Right ventricle myocardium superior (tissue), 1 donor: ENCODE measurements at regions not wholly inside any gene's neighbourhood (a gene's known extent, or its start where the extent isn't known, plus 50 kb on each side); places are given as distances from the start of the nearest gene placed in this dataset.

Source experiments
- ATAC-seq: fragments of 200-7000 bp; cut with Tn5 transposase; one replicate; pipeline ENCODE4 v1.9.1; 2020; ENCODE audit warnings: mild to moderate bottlenecking; ENCODE audit not compliant: poor library complexity
- DNase-seq: peaks from one replicate; pipeline ENCODE4 v3.0.0-alpha.2; 2020
- intact Hi-C: fragments of 100-400 bp; cut with DNase I; formaldehyde crosslinking; loops from one replicate; pipeline ENCODE4 v1.11.2; 2022
- donor health status: DM: no; HTN: yes; CAD: no; lungs with severe emphysema.

GRCh38 chr13:37950016-37950415 is 80.4 kb upstream of the TRPC4 start:
- intact Hi-C loops = no loop called here
- no peak for DNase-seq

GRCh38 chr13:37947419-37948140 is 78.0 kb upstream of the TRPC4 start:
- intact Hi-C loops = no loop called here

More at GRCh38 chr13:37950016-37950415, 80.4 kb upstream of the TRPC4 start:
- no peak for ATAC-seq

GRCh38 chr13:37945651-37946575 is 76.3 kb upstream of the TRPC4 start:
- DNase-seq = no peak
- intact Hi-C loops = no loop called here
- ATAC-seq = no peak

More at GRCh38 chr13:37947419-37948140, 78.0 kb upstream of the TRPC4 start:
- ATAC-seq = peak; percentile 67
- no peak for DNase-seq

- no peak for ATAC-seq
- intact Hi-C loops = no loop called here
- no peak for DNase-seq
These were observed 75.4 kb upstream of the TRPC4 start for GRCh38 chr13:37944869-37945442.

- no peak for ATAC-seq
- no peak for DNase-seq
- intact Hi-C loops = no loop called here
These were observed 74.7 kb upstream of the TRPC4 start for GRCh38 chr13:37944081-37944868.

- intact Hi-C loops = no loop called here
- DNase-seq (no peak), ATAC-seq (no peak)
These were observed 73.4 kb upstream of the TRPC4 start for GRCh38 chr13:37942929-37943328.

GRCh38 chr13:37934339-37935191 is 65.0 kb upstream of the TRPC4 start:
- intact Hi-C loops = no loop called here
- ATAC-seq (peak; percentile 90), DNase-seq (peak; percentile 64)

GRCh38 chr13:37929308-37929707 is 59.7 kb upstream of the TRPC4 start:
- DNase-seq (no peak), ATAC-seq (peak; percentile 16)
- intact Hi-C loops = no loop called here

- intact Hi-C loops = no loop called here
- ATAC-seq = no peak
- no peak for DNase-seq
These were observed 58.0 kb upstream of the TRPC4 start for GRCh38 chr13:37927561-37927960.

- DNase-seq = no peak
- intact Hi-C loops = no loop called here
- ATAC-seq = peak; percentile 79
These were observed 56.4 kb upstream of the TRPC4 start for GRCh38 chr13:37925878-37926473.

GRCh38 chr13:37923236-37923635 is 53.7 kb upstream of the TRPC4 start:
- ATAC-seq (no peak), DNase-seq (no peak)
- intact Hi-C loops = no loop called here

- intact Hi-C loops = no loop called here
- no peak for DNase-seq
- ATAC-seq = peak; percentile 63
These were observed 49.8 kb upstream of the TRPC4 start for GRCh38 chr13:37919329-37919880.
